Hindlimb muscle (tissue), 1 donor: ENCODE measurements at regions not wholly inside any gene's neighbourhood (a gene's known extent, or its start where the extent isn't known, plus 50 kb on each side); places are given as distances from the start of the nearest gene placed in this dataset.
A peak's percentile ranks its signal among the peaks of the same experiment; 100 is the strongest.
"Not testable (repeated sequence)": the region's sequence is repeated elsewhere in the genome, so short reads cannot be mapped to it uniquely, and the experiment has no call there.

Experiments used
- DNase-seq: peaks from one replicate; pipeline ENCODE4 v3.0.0-alpha.2; 2013

DNA sequence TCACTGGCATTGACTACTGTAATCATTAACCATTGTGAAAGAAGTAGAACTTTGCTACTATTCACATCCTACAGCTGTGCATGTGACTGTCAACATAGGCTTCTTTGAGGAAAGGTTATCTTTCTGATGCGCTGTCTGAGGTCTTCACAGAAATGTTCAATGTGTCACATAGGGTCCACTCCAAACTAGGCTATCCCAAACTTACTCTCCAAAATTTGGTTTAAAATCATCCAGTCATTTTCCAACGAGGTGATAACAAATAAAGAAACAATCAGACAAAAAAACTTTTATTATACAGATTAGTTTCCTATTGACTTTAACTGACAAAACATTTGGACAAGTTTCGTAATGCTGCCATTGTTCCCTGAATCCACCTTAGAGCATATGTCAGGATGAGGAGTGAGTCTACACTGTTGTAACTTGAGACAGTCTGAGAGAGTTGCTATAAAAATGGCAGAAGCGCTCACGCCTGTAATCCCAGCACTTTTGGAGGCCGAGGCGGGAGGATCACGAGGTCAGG, 511.6 kb downstream of the PLOD2 start:
- DNase-seq: no peak

- DNase-seq: no peak
Observed at GRCh38 chr3:145650170-145650569, 510.8 kb downstream of the PLOD2 start.

GRCh38 chr3:145671121-145671520, 489.9 kb downstream of the PLOD2 start:
- DNase-seq: no peak

- no peak for DNase-seq
Observed at GRCh38 chr3:145673838-145674237, 487.1 kb downstream of the PLOD2 start.

- DNase-seq: no peak
Observed at GRCh38 chr3:145678401-145678800, 482.6 kb downstream of the PLOD2 start.

GRCh38 chr3:145681181-145681580, 479.8 kb downstream of the PLOD2 start:
- DNase-seq: no peak

DNA sequence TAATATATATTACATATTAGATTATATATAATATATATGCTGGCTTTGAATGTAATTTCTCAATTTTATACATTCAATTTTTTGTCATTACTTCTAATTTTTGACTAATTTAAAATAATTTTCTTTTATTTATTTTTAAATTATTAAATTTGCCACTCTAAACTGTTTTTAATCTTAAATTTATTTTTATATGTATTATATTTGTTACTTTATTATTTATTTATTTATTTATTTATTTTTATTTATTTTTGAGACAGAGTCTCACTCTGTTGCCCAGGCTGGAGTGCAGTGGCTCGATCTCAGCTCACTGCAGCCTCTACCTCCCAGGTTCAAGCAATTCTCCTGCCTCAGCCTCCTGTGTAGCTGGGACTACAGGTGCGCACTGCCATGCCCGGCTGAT, 473.0 kb downstream of the PLOD2 start:
- DNase-seq: not testable (repeated sequence)

- no peak for DNase-seq
Observed at GRCh38 chr3:145692751-145693150, 468.2 kb downstream of the PLOD2 start.

- DNase-seq: no peak
Observed at GRCh38 chr3:145696011-145696410, 465.0 kb downstream of the PLOD2 start.

DNA sequence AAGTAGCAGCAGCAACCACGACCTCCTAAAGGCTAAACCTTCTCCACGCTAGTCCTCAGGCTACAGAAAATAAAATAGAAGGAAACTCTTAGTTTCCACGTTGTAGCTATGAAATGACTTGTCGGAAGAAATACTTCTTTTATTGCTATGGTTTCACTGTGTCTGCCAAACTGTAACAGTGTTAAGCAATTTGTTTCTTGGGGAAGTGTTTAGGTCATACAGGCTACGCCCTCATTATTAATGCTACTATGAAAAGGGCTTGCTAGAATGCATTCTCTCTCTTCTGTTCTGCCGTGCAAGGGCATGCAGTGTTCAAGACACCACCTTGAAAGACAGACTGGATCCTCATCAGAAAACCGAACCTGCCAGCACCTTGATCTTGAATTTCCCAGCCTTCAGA, 462.7 kb downstream of the PLOD2 start:
- DNase-seq: no peak

DNA sequence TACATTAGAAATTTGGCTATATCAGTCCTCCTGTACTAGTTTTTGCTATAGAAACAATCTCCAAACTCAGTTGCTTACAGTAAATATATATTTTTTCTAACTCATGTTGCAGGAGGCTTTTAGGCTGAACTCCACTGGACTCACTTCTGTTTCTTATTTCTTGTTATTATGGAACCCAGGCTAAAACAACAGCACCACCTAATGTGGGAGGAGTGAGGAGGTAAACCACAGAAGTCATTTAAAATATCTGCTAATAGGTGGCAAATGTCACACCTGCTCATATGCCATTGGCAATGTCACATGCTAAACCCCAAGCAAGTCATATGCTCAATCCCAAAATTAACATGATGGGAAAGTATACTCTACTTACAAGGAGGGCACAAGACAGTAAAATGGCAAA, 462.2 kb downstream of the PLOD2 start:
- no peak for DNase-seq

GRCh38 chr3:145704020-145704419, 457.0 kb downstream of the PLOD2 start:
- DNase-seq: no peak

GRCh38 chr3:145709779-145710178, 451.2 kb downstream of the PLOD2 start:
- not testable (repeated sequence) for DNase-seq

GRCh38 chr3:145716519-145716918, 444.5 kb downstream of the PLOD2 start:
- DNase-seq: no peak

- no peak for DNase-seq
Observed at GRCh38 chr3:145719114-145719513, 441.9 kb downstream of the PLOD2 start.

- DNase-seq: no peak
Observed at GRCh38 chr3:145721273-145721805, 439.6 kb downstream of the PLOD2 start.

GRCh38 chr3:145721815-145722214, 439.2 kb downstream of the PLOD2 start:
- DNase-seq: no peak

GRCh38 chr3:145727476-145727875, 433.5 kb downstream of the PLOD2 start:
- DNase-seq: no peak

GRCh38 chr3:145735631-145736030, 425.4 kb downstream of the PLOD2 start:
- DNase-seq: no peak

DNA sequence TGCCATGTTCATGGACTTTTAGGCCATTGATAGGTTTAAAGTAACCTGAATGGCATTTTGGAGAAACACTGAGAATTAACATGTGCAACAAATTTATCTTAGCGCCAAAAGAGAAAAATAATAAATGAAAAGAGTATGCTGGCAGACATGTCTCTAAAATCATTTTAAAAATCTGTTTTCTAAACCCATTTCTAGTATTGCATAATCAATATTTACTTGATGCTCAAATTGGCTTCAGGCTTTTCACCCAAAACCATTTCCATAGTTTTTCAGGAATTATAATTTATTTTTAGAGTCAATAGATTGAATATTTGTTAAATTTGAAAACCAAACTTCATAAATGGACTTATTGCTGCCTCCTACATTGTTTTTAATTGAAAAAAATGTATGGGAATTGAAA, 423.0 kb downstream of the PLOD2 start:
- no peak for DNase-seq

- no peak for DNase-seq
Observed at GRCh38 chr3:145739926-145740325, 421.1 kb downstream of the PLOD2 start.

- DNase-seq: no peak
Observed at GRCh38 chr3:145750657-145751056, 410.3 kb downstream of the PLOD2 start.

GRCh38 chr3:145752576-145752975, 408.4 kb downstream of the PLOD2 start:
- peak; percentile 48 for DNase-seq

DNA sequence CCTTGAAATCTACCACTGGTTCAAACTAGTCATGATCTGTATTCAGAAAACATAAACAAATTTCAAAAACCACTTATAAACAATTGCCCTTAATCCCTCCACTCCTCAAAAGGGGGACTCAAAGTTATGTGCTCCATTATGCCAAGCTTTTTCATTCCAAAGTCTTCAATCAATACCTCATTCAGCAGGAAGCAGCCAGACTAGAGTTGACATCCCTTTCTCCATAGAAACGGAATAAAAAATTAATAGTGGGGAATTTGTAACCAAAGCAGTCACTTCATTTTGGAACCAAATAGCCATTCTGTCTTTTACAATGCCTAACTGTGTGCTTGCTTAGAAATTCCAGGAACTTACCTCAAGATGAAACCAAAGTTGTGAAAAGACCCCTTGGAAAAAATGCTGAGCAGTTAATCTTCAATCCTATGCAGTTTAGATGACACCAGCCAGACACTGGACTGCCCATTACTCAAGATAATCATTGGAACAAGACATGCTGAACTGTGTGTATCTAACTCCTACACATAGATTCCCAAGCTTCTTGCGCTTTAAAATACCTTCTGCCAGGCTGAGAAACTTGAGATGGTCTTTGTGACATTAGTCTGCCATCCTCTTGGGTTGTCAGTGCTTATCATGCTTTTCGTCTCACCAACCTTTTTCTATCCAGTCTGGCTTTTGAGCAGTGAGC, 406.2 kb downstream of the PLOD2 start:
- no peak for DNase-seq

DNA sequence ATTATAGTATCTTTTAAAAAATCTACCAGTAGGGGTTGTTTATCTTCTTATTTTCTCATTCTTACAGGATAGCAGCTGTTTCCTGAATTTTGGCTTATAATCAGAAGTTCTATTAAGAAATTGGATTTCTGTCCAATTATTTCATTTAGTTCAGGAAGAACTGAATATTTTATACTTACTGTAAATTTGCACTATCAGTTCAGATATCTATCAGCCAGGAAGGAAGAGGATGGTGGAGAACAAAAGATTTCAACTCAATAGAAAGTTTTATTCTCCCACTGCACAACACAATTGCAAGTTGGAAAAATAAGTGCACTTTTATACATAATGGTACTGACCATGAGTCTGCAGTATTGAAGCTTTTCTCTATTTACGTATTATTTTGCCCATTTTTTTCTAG, 400.9 kb downstream of the PLOD2 start:
- no peak for DNase-seq
